Adrenal gland (tissue), 9 donors: ENCODE measurements at regions not wholly inside any gene's neighbourhood (a gene's known extent, or its start where the extent isn't known, plus 50 kb on each side); places are given as distances from the start of the nearest gene placed in this dataset.

ENCODE experiments used
- DNase-seq, 7 donors: peaks; one replicate each; pipeline ENCODE4 v3.0.0-alpha.2; 2019 to 2020
- H3K27ac ChIP-seq, 5 donors: fragments of 200-600 bp; sonication (generic) in 4 of 5; 1 replicate in 3 of 5; 2 replicates in 2 of 5; pipeline versions ENCODE4 v1.5.1 to v1.8.0; 2016 to 2020; ENCODE audit warnings: mild to moderate bottlenecking in 1 of 5
- H3K27me3 ChIP-seq: fragments of 200-600 bp; 2 replicates; pipeline ENCODE4 v1.8.0; 2021
- H3K36me3 ChIP-seq, 2 donors: fragments of 200-600 bp; replicated peaks in 1 of 2; 1 replicate in 1 of 2; 2 replicates in 1 of 2; pipeline versions ENCODE4 v1.5.1 to v1.8.0; 2018 to 2022
- H3K4me1 ChIP-seq, 2 donors: fragments of 200-600 bp; replicated peaks in 1 of 2; 1 replicate in 1 of 2; 2 replicates in 1 of 2; pipeline versions ENCODE4 v1.5.1 to v1.8.0; 2018 to 2021
- H3K4me3 ChIP-seq, 4 donors: fragments of 200-600 bp; sonication (generic) in 3 of 4; one replicate each; pipeline ENCODE4 v1.5.1; 2016 to 2018
- H3K9me3 ChIP-seq, 3 donors: fragments of 200-600 bp; sonication (generic) in 1 of 3; replicated peaks in 1 of 3; 1 replicate in 2 of 3; 2 replicates in 1 of 3; pipeline versions ENCODE4 v1.5.1 to v1.8.0; 2016 to 2021
- POLR2A ChIP-seq, 2 donors: fragments of 450-650 bp; IDR thresholded peaks; one replicate each; pipeline ENCODE4 v1.6.1; 2017; ENCODE audit warnings: antibody characterized with exemption in 2 of 2, mild to moderate bottlenecking in 2 of 2, moderate library complexity in 1 of 2
- WGBS, 4 donors: extraction: QIAGEN DNeasy Blood & Tissue Kit in 2 of 4; methylation state at CpG; one replicate each; pipeline versions ENCODE4 v1.1.5 to v1.1.7; 2013 to 2017; 5-methylcytosine and 5-hydroxymethylcytosine counted together
- intact Hi-C, 2 donors: fragments of 100-400 bp; cut with DNase I; formaldehyde crosslinking; loops; one replicate each; pipeline versions ENCODE4 v1.14.1 to v1.15.0; 2022 to 2023
- TF ChIP-seq, protein P1 (sequence below), 6 experiments: fragments of 450-650 bp in 4 of 6; fragments of 200-600 bp in 2 of 6; sonication (generic) in 1 of 6; IDR thresholded peaks; 1 replicate in 5 of 6; 2 replicates in 1 of 6; pipeline versions ENCODE4 v1.5.1 to v1.8.0; 2016 to 2021; ENCODE audit warnings: antibody characterized with exemption in 6 of 6, mild to moderate bottlenecking in 2 of 6, moderate library complexity in 1 of 6
- donor health status: healthy with polysubstance abuse.
- donor health status: Bipolar disorder and iron deficiency.
- donor health status: DM: yes; HTN: yes; CAD: no.
- donor health status: DM: no; HTN: no; CAD: no.
- donor health status: DM: no; HTN: no; CAD: no.

DNA sequence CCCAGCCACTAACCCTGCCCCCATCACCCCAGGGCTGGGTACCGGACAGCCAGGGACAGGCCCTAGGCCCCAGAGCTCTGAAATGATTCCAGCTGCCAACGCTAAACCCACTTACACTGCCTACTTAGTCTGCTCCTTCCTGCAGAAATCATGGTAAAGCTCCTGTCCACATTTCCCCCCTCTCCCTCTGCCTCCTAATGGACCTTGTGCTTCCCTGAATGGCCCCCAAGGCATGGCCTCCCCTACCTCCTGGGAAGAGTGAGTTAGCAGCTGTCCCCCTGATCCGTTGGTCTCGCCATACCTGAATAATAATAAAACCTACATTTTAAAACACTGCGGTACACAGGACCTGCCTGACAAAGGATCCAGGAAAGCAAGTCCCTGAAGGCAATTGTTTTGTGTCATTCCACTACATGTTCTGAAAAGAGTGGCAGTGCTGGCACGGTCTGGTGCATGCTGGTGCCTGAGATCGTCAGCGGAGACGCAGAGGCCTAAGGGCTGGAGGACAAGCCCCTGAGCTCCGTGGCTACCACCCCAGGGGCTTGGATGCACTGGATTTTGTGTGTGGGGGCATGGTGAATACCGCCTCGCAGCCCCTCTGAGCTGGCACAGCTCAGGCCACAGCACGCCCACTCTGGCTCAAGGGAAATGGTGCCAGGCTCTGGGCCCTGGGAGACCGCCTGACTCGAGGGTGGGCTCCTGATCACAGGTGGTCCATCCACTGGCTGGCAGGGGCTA is 186.3 kb downstream of the CTTN start:
- Histone ChIP-seq H3K36me3 (no peaks in the 10 kb centered on the region), H3K9me3 (no peaks in the 10 kb centered on the region), H3K27me3 (no peaks in the 10 kb centered on the region), H3K27ac (no peak overlapping the region), H3K4me3 (no peak overlapping the region), H3K4me1 (no peaks in the 10 kb centered on the region)
- no peak for TF ChIP-seq POLR2A (IDR thresholded peaks at IDR 0.05)
- TF ChIP-seq, protein P1, sequence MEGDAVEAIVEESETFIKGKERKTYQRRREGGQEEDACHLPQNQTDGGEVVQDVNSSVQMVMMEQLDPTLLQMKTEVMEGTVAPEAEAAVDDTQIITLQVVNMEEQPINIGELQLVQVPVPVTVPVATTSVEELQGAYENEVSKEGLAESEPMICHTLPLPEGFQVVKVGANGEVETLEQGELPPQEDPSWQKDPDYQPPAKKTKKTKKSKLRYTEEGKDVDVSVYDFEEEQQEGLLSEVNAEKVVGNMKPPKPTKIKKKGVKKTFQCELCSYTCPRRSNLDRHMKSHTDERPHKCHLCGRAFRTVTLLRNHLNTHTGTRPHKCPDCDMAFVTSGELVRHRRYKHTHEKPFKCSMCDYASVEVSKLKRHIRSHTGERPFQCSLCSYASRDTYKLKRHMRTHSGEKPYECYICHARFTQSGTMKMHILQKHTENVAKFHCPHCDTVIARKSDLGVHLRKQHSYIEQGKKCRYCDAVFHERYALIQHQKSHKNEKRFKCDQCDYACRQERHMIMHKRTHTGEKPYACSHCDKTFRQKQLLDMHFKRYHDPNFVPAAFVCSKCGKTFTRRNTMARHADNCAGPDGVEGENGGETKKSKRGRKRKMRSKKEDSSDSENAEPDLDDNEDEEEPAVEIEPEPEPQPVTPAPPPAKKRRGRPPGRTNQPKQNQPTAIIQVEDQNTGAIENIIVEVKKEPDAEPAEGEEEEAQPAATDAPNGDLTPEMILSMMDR (IDR thresholded peaks at IDR 0.05) = no peak
- DNase-seq = no peak
- WGBS, 4 donors = 85 to 90% (median 87%) methylated on average over 7 to 15 of the region's 15 CpGs
- intact Hi-C loops = no loop called here

DNA sequence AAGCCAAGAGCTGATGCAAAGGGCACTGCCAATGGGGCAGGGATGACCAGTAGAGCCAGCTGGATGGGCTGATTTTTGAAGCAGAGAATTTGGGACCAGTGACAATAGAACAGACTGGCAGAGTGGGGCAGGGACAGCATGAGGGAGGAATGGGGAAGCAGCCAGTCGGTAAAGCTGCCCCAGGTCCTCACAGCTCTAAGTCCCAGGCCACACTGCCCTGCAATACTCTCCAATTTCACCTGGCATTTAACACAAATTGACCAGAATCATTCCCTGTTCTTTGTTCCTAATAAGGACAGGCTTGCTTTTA is 186.9 kb downstream of the CTTN start:
- Histone ChIP-seq H3K36me3 (no peaks in the 10 kb centered on the region), H3K27ac (no peak overlapping the region), H3K4me3 (no peak overlapping the region), H3K27me3 (no peaks in the 10 kb centered on the region), H3K9me3 (no peaks in the 10 kb centered on the region), H3K4me1 (no peaks in the 10 kb centered on the region)
- intact Hi-C loops = no loop called here
- TF ChIP-seq, protein P1 (IDR thresholded peaks at IDR 0.05) = no peak
- TF ChIP-seq POLR2A (IDR thresholded peaks at IDR 0.05) = no peak
- WGBS, 4 donors = 71 to 93% (median 86%) methylated on average over 1 of the region's 1 CpG
- no peak for DNase-seq

DNA sequence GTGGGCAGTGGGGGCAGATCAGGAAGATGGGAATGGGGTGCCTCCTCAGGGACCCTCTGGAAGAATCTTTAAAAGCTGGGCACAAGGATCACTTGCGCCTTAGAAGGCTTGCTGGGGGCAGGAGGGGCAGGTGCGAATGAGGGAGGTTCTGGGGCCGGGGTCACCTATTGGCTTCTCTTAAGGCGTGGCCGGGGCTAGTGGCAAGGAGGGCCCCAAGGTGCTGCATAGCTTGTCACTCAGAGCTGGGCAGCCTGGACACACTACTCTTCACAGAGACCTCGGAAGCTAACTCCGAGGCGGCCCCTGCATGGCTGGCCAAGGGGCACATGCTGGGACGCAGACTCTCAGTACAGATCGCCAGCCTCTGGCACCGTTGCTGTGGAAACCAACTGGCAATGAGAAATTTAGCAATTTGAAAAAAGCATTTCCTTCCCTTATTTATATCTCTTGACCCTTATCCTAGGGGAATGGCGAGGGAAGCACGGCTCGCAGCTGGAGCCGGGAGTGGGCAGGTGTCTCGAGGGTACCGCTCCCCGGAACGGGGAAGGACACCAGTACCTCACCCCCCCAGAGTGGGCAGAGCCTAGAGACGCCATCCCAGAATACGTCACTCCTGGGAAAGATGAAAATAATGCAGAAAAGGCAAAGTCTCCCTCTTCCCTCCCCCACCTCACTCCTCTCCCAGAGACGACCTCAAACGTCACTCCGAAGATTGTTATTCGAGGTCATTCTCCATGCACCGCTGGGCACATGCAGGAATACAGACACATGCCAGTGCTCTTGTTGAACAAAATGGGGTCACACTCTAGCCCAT is 188.1 kb downstream of the CTTN start:
- DNase-seq = no peak
- Histone ChIP-seq H3K9me3 (no peaks in the 10 kb centered on the region), H3K36me3 (no peaks in the 10 kb centered on the region), H3K27me3 (no peaks in the 10 kb centered on the region), H3K4me3 (no peak overlapping the region), H3K27ac (no peak overlapping the region), H3K4me1 (no peaks in the 10 kb centered on the region)
- no peak for TF ChIP-seq POLR2A (IDR thresholded peaks at IDR 0.05)
- TF ChIP-seq, protein P1 (IDR thresholded peaks at IDR 0.05) = no peak
- WGBS, 4 donors = 81 to 90% (median 85%) methylated on average over 21 to 26 of the region's 26 CpGs
- intact Hi-C loops = no loop called here

DNA sequence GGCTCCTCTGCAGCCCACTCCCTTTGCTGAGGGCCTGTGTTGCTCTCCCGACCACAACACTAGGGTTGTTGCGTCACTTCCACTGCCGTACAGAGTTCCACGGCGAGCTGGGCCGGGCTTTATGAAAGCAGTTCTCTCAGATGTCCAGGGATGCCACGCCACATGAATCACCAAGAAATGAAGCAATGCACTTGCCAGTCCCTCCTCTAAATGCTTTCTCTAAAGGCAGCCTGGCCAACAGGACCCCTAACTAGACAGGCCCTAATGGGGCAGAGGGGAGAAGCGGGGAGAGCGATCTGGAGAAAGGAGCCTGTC is 188.7 kb downstream of the CTTN start:
- no peaks in the 10 kb centered on the region for H3K36me3 ChIP-seq
- H3K27ac ChIP-seq = no peak overlapping the region
- H3K27me3 ChIP-seq = no peaks in the 10 kb centered on the region
- no peaks in the 10 kb centered on the region for H3K9me3 ChIP-seq
- TF ChIP-seq, protein P1 (IDR thresholded peaks at IDR 0.05) = no peak
- no peak for TF ChIP-seq POLR2A (IDR thresholded peaks at IDR 0.05)
- DNase-seq = peak in 1 of 7 donors; percentile 20
- WGBS, 4 donors = 68 to 87% (median 81%) methylated on average over 9 of the region's 9 CpGs
- intact Hi-C loops = no loop called here
- no peak overlapping the region for H3K4me3 ChIP-seq
- H3K4me1 ChIP-seq = no peaks in the 10 kb centered on the region
